ENCODE measurements at regions not wholly inside any gene's neighbourhood (a gene's known extent, or its start where the extent isn't known, plus 50 kb on each side); places are given as distances from the start of the nearest gene placed in this dataset.

DNA sequence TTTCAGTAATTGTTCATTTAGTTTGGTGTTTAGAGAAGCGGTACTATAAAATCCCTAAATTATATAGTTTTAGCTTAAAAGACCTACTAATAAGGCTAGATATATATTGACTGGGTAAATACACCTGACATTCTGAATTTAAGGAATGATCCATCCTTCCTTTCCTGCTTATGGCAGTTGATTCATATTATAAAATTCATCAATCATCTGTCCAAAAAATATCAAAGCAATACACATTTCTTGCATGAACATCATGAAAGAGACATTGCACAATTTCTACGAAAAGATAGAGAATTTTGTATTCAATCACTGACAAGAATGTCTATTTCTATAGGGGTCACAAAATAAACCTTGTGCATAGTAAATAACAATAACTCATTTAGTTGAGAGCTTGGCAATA lies 514.9 kb downstream of the SLITRK6 start:
- TF ChIP-seq, protein P1, sequence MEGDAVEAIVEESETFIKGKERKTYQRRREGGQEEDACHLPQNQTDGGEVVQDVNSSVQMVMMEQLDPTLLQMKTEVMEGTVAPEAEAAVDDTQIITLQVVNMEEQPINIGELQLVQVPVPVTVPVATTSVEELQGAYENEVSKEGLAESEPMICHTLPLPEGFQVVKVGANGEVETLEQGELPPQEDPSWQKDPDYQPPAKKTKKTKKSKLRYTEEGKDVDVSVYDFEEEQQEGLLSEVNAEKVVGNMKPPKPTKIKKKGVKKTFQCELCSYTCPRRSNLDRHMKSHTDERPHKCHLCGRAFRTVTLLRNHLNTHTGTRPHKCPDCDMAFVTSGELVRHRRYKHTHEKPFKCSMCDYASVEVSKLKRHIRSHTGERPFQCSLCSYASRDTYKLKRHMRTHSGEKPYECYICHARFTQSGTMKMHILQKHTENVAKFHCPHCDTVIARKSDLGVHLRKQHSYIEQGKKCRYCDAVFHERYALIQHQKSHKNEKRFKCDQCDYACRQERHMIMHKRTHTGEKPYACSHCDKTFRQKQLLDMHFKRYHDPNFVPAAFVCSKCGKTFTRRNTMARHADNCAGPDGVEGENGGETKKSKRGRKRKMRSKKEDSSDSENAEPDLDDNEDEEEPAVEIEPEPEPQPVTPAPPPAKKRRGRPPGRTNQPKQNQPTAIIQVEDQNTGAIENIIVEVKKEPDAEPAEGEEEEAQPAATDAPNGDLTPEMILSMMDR (conservative IDR thresholded peaks at IDR 0.05; ENCODE audit: low read length) = no peak
- no peak for TF ChIP-seq EZH2phosphoT487 (IDR thresholded peaks at IDR 0.05; ENCODE audit: borderline replicate concordance)
